HFFc6 (cell line): ENCODE measurements at regions not wholly inside any gene's neighbourhood (a gene's known extent, or its start where the extent isn't known, plus 50 kb on each side); places are given as distances from the start of the nearest gene placed in this dataset.

Experiments
- DNase-seq: peaks from one replicate; pipeline ENCODE4 v3.0.0-alpha.2; 2018
- H3K27ac Mint-ChIP-seq: 2 replicates; pipeline ENCODE4 v1.8.0; 2020; ENCODE audit warnings: mild to moderate bottlenecking, mixed read lengths
- H3K27me3 Mint-ChIP-seq: 2 replicates; pipeline ENCODE4 v1.8.0; 2021; ENCODE audit warnings: mild to moderate bottlenecking, moderate library complexity, mixed read lengths; ENCODE audit not compliant: insufficient read depth
- H3K36me3 Mint-ChIP-seq: 2 replicates; pipeline ENCODE4 v1.8.0; 2021; ENCODE audit warnings: low read depth, mixed read lengths
- H3K4me1 Mint-ChIP-seq: 2 replicates; pipeline ENCODE4 v1.8.0; 2020; ENCODE audit warnings: low read depth, mixed read lengths
- H3K4me3 Mint-ChIP-seq: 2 replicates; pipeline ENCODE4 v1.8.0; 2020; ENCODE audit warnings: mild to moderate bottlenecking, moderate library complexity, mixed read lengths
- H3K9me3 Mint-ChIP-seq: 2 replicates; pipeline ENCODE4 v1.8.0; 2020; ENCODE audit warnings: mild to moderate bottlenecking, mixed read lengths
- CTCF ChIP-seq: fragments of 200-600 bp; sonication (generic); IDR thresholded peaks from 2 replicates; pipeline ENCODE4 v1.5.0; 2021; ENCODE audit warnings: antibody characterized with exemption, mild to moderate bottlenecking

GRCh38 chr4:14562901-14563300 is 439.4 kb upstream of the CPEB2 start:
- no peaks in the 10 kb centered on the region; the same call in 1 of the 2 replicates for H3K9me3 Mint-ChIP-seq
- H3K36me3 Mint-ChIP-seq, result no peaks in the 10 kb centered on the region
- no peak overlapping the region for H3K4me3 Mint-ChIP-seq
- H3K27me3 Mint-ChIP-seq, result no peaks in the 10 kb centered on the region
- H3K4me1 Mint-ChIP-seq, result no peaks in the 10 kb centered on the region
- DNase-seq, result no peak
- H3K27ac Mint-ChIP-seq, result no peak overlapping the region
- no peak for TF ChIP-seq CTCF

DNA sequence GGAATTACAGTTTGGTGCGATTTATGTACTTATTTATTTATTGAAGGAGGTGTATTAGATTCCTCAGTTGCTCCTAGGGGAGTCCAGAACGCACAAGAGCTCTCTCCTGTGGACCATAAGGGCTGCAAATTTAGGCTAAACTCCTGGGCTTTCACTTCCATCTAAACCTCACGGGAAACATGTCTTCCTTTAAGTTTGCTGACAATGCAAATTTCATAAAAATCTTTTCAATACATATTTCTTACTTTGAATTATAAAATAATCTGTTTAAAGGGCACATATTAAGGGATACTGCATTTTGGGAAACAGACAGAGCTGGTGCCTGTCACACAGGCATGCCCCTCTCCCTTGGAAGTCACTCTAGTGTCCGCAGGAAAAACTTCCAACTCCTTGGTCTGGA is 438.0 kb upstream of the CPEB2 start:
- Mint-ChIP-seq H3K4me3 (no peak overlapping the region), H3K27me3 (no peaks in the 10 kb centered on the region), H3K4me1 (no peaks in the 10 kb centered on the region), H3K27ac (no peak overlapping the region), H3K36me3 (no peaks in the 10 kb centered on the region), H3K9me3 (no peaks in the 10 kb centered on the region; the same call in 1 of the 2 replicates)
- no peak for TF ChIP-seq CTCF
- DNase-seq, result no peak

DNA sequence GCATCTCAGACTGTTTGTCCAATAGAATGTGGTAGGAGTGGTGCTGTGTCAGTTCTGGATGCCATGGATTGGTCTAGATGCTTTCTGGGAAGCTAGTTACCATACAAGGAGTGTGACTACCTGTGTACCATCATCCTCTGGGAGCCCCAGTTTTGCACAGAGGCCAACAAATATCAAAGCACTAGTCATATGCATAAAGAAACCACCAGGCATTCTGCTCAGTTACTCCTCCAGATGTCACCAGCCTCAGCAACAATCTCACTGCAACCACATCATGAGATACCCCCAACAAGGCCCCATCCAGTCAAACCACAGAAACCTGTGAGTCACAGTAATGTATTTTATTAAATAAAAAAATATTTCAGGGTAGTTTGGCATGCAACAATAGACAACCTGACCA is 435.8 kb upstream of the CPEB2 start:
- Mint-ChIP-seq H3K27ac (no peak overlapping the region), H3K4me3 (no peak overlapping the region), H3K9me3 (no peaks in the 10 kb centered on the region; the same call in 1 of the 2 replicates), H3K27me3 (no peaks in the 10 kb centered on the region), H3K4me1 (no peaks in the 10 kb centered on the region), H3K36me3 (no peaks in the 10 kb centered on the region)
- DNase-seq, result no peak
- TF ChIP-seq CTCF, result no peak

DNA sequence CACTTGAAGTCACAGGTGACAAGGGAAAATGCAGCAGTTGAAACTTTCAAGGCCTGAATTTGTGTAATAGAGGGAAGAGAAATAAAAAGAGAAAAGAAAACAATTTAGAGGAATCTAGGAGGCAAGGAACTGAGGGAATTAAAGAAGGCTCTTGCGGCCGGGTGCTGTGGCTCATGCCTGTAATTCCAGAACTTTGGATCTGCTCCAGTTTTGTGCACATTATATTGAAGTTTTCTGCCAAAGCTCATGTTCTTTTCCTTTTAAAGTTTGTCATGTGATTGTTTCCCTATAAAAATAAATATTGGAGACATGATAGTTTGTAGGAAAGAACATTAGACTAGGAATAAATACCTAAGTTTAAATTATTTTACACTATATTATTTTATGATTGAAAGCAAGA is 433.9 kb upstream of the CPEB2 start:
- no peaks in the 10 kb centered on the region for H3K36me3 Mint-ChIP-seq
- no peak for DNase-seq
- H3K4me1 Mint-ChIP-seq, result no peaks in the 10 kb centered on the region
- no peak for TF ChIP-seq CTCF
- no peak overlapping the region for H3K27ac Mint-ChIP-seq
- H3K9me3 Mint-ChIP-seq, result no peaks in the 10 kb centered on the region; the same call in 1 of the 2 replicates
- no peaks in the 10 kb centered on the region for H3K27me3 Mint-ChIP-seq
- H3K4me3 Mint-ChIP-seq, result no peak overlapping the region

DNA sequence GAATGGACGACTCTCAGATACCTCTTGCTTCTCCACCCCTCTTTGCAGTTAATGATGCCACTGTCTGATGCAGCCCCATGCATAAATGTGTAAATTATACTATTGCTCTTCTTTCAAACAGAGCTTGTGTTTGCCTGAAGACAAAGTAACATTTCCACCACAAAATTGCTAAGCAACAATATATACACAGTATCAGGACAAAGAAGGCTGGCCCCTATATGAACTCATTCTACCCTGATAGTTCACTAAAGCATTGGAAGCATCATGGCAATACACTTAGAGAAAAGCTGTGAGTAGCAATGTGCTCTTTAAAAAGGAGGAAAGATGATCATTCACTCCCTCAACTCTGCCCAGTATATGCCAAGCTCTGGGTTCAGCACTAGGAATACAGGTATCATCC is 427.0 kb upstream of the CPEB2 start:
- no peak for DNase-seq
- H3K27me3 Mint-ChIP-seq, result no peaks in the 10 kb centered on the region
- H3K27ac Mint-ChIP-seq, result no peak overlapping the region
- no peak overlapping the region for H3K4me3 Mint-ChIP-seq
- H3K9me3 Mint-ChIP-seq, result peaks cover 7% of the 10 kb centered on the region
- no peak for TF ChIP-seq CTCF
- H3K36me3 Mint-ChIP-seq, result no peaks in the 10 kb centered on the region
- H3K4me1 Mint-ChIP-seq, result no peaks in the 10 kb centered on the region

GRCh38 chr4:14575919-14576318 is 426.4 kb upstream of the CPEB2 start:
- H3K4me3 Mint-ChIP-seq, result no peak overlapping the region
- H3K4me1 Mint-ChIP-seq, result no peaks in the 10 kb centered on the region
- H3K27ac Mint-ChIP-seq, result no peak overlapping the region
- no peaks in the 10 kb centered on the region for H3K36me3 Mint-ChIP-seq
- DNase-seq, result no peak
- no peaks in the 10 kb centered on the region for H3K27me3 Mint-ChIP-seq
- TF ChIP-seq CTCF, result no peak
- H3K9me3 Mint-ChIP-seq, result peaks cover 12% of the 10 kb centered on the region
